H1 (cell line): ENCODE measurements at regions not wholly inside any gene's neighbourhood (a gene's known extent, or its start where the extent isn't known, plus 50 kb on each side); places are given as distances from the start of the nearest gene placed in this dataset.

Experiments used
- CTCF ChIA-PET: fragments of 300-600 bp; sonication (Branson Sonifier 250); formaldehyde crosslinking; loops from one replicate; lab custom pipeline; 2021; ENCODE audit not compliant: partially characterized antibody; lab: Charles Lee
- POLR2A ChIA-PET: fragments of 300-600 bp; sonication (Branson Sonifier 250); formaldehyde crosslinking; loops from one replicate; lab custom pipeline; 2021; ENCODE audit warnings: inconsistent platforms; ENCODE audit not compliant: partially characterized antibody; lab: Charles Lee
- DNase-seq, 2 experiments: peaks; one replicate each; pipeline versions ENCODE4 v3.0.0 to v3.0.0-alpha.2; 2010 to 2022; ENCODE audit warnings: low spot score in 2 of 2, low read depth in 1 of 2, mixed read lengths in 1 of 2
- FAIRE-seq: peaks from 2 replicates; lab custom pipeline; 2011; peaks lifted over from hg19 to GRCh38; lab: Jason Lieb, UNC
- H2AFZ ChIP-seq: 2 replicates; pipeline ENCODE4 v1.8.1; 2012; ENCODE audit warnings: low read length, inconsistent platforms
- H2AK5ac ChIP-seq: 2 replicates; pipeline ENCODE4 v1.6.1; 2013; ENCODE audit warnings: low read depth, low read length
- H2BK120ac ChIP-seq: replicated peaks from 2 replicates; pipeline ENCODE3; 2013; ENCODE audit warnings: low read depth, low read length, inconsistent platforms
- H2BK12ac ChIP-seq: 2 replicates; pipeline ENCODE4 v1.6.1; 2013; ENCODE audit warnings: low read depth, low read length
- H2BK15ac ChIP-seq: 2 replicates; pipeline ENCODE4 v1.6.1; 2013; ENCODE audit warnings: low read length
- H2BK20ac ChIP-seq: 2 replicates; pipeline ENCODE4 v1.6.1; 2013; ENCODE audit warnings: low read length
- H2BK5ac ChIP-seq: 2 replicates; pipeline ENCODE4 v1.6.1; 2013; ENCODE audit warnings: low read depth, low read length
- H3K14ac ChIP-seq: 2 replicates; pipeline ENCODE4 v1.6.1; 2013; ENCODE audit warnings: inconsistent platforms; ENCODE audit not compliant: insufficient read length
- H3K18ac ChIP-seq: 2 replicates; pipeline ENCODE4 v1.6.1; 2013; ENCODE audit warnings: low read length; ENCODE audit errors: extremely low read depth
- H3K23ac ChIP-seq: 2 replicates; pipeline ENCODE4 v1.6.1; 2013; ENCODE audit warnings: inconsistent platforms; ENCODE audit not compliant: insufficient read length
- H3K23me2 ChIP-seq: 2 replicates; pipeline ENCODE4 v1.6.1; 2013; ENCODE audit warnings: low read depth, low read length
- H3K27ac ChIP-seq: 2 replicates; pipeline ENCODE4 v1.6.1; 2011; ENCODE audit warnings: low read depth, low read length, inconsistent platforms
- H3K27me3 ChIP-seq, 4 experiments: replicated peaks in 1 of 4; 1 replicate in 1 of 4; 2 replicates in 3 of 4; pipeline versions ENCODE4 v1.6.1 to v1.8.1; 2011 to 2013; ENCODE audit warnings: low read length in 3 of 4, mild to moderate bottlenecking in 3 of 4, inconsistent platforms in 2 of 4, mixed read lengths in 2 of 4, moderate library complexity in 1 of 4; ENCODE audit not compliant: control insufficient read depth in 3 of 4, insufficient read depth in 3 of 4; ENCODE audit errors: extremely low read depth in 1 of 4
- H3K36me3 ChIP-seq, 4 experiments: 2 replicates each; pipeline versions ENCODE4 v1.6.1 to v1.8.1; 2011 to 2013; ENCODE audit warnings: mild to moderate bottlenecking in 4 of 4, low read length in 3 of 4, moderate library complexity in 2 of 4, control low read depth in 1 of 4, inconsistent platforms in 1 of 4; ENCODE audit not compliant: insufficient read depth in 4 of 4, control insufficient read depth in 2 of 4
- H3K4ac ChIP-seq: replicated peaks from 2 replicates; pipeline ENCODE3; 2013; ENCODE audit warnings: low read length, low read depth, mixed read lengths, inconsistent platforms; ENCODE audit not compliant: insufficient read length
- H3K4me1 ChIP-seq, 4 experiments: replicated peaks in 1 of 4; 1 replicate in 1 of 4; 2 replicates in 3 of 4; pipeline versions ENCODE4 v1.6.1 to v1.8.1; 2011 to 2013; ENCODE audit warnings: low read length in 3 of 4, inconsistent platforms in 2 of 4, mixed read lengths in 1 of 4; ENCODE audit not compliant: insufficient read depth in 4 of 4, control insufficient read depth in 3 of 4
- H3K4me2 ChIP-seq, 2 experiments: 2 replicates each; pipeline versions ENCODE4 v1.6.1 to v1.8.1; 2011 to 2013; ENCODE audit warnings: low read depth in 2 of 2, low read length in 2 of 2, control low read depth in 1 of 2, inconsistent platforms in 1 of 2, mild to moderate bottlenecking in 1 of 2; ENCODE audit not compliant: insufficient read depth in 1 of 2
- H3K4me3 ChIP-seq, 4 experiments: fragments of 200-600, 300-600 bp in 1 of 4; sonication (generic), shearing (Covaris generic), sonication (Bioruptor Twin) in 1 of 4; 2 replicates each; pipeline versions ENCODE4 v1.5.1 to v1.8.1; 2011 to 2016; ENCODE audit warnings: low read length in 4 of 4, low read depth in 3 of 4, control low read depth in 2 of 4, inconsistent platforms in 2 of 4, mild to moderate bottlenecking in 2 of 4, mixed read lengths in 1 of 4, moderate library complexity in 1 of 4; ENCODE audit not compliant: insufficient read depth in 2 of 4; ENCODE audit errors: extremely low read depth in 1 of 4
- H3K56ac ChIP-seq: replicated peaks from 2 replicates; pipeline ENCODE3; 2013; ENCODE audit warnings: low read depth, mild to moderate bottlenecking, mixed read lengths, low read length, inconsistent platforms; ENCODE audit not compliant: insufficient read length
- H3K79me1 ChIP-seq: 2 replicates; pipeline ENCODE4 v1.6.1; 2013; ENCODE audit warnings: low read depth, low read length, control low read depth
- H3K79me2 ChIP-seq, 2 experiments: 2 replicates each; pipeline versions ENCODE4 v1.6.1 to v1.8.1; 2012 to 2013; ENCODE audit warnings: low read length in 2 of 2, mild to moderate bottlenecking in 2 of 2, inconsistent platforms in 1 of 2; ENCODE audit not compliant: insufficient read depth in 2 of 2, control insufficient read depth in 1 of 2
- H3K9ac ChIP-seq, 4 experiments: replicated peaks in 1 of 4; 1 replicate in 1 of 4; 2 replicates in 3 of 4; pipeline versions ENCODE4 v1.6.1 to v1.8.1; 2011 to 2013; ENCODE audit warnings: low read depth in 3 of 4, low read length in 3 of 4, control low read depth in 2 of 4, mild to moderate bottlenecking in 2 of 4, moderate library complexity in 2 of 4, inconsistent platforms in 1 of 4; ENCODE audit errors: extremely low read depth in 1 of 4
- H3K9me3 ChIP-seq, 2 experiments: 2 replicates each; pipeline versions ENCODE4 v1.6.1 to v1.8.1; 2012 to 2013; ENCODE audit warnings: mild to moderate bottlenecking in 2 of 2, moderate library complexity in 2 of 2, control low read depth in 1 of 2, inconsistent platforms in 1 of 2, low read depth in 1 of 2, low read length in 1 of 2, mixed read lengths in 1 of 2; ENCODE audit not compliant: insufficient read depth in 2 of 2
- H4K20me1 ChIP-seq, 2 experiments: replicated peaks in 1 of 2; 2 replicates each; pipeline versions ENCODE3 to v1.8.1; 2011 to 2013; ENCODE audit warnings: inconsistent platforms in 2 of 2, low read length in 2 of 2, mild to moderate bottlenecking in 1 of 2; ENCODE audit not compliant: insufficient read depth in 2 of 2, control insufficient read depth in 1 of 2
- H4K5ac ChIP-seq: 2 replicates; pipeline ENCODE4 v1.6.1; 2013; ENCODE audit warnings: low read length, low read depth, mixed read lengths, inconsistent platforms; ENCODE audit not compliant: insufficient read length
- H4K8ac ChIP-seq: 2 replicates; pipeline ENCODE4 v1.8.0; 2013; ENCODE audit warnings: mild to moderate bottlenecking, moderate library complexity, low read length, inconsistent platforms; ENCODE audit not compliant: insufficient read depth; ENCODE audit errors: extremely low read depth
- H4K91ac ChIP-seq: replicated peaks from 2 replicates; pipeline ENCODE3; 2013; ENCODE audit warnings: low read length, mixed read lengths, inconsistent platforms; ENCODE audit not compliant: insufficient read length
- CHD7 ChIP-seq: fragments of 300-600 bp; sonication (generic); IDR thresholded peaks from 2 replicates; pipeline ENCODE4 v1.7.1; 2012; ENCODE audit warnings: low read length, moderate library complexity, mild to moderate bottlenecking, inconsistent platforms; ENCODE audit not compliant: insufficient replicate concordance
- WGBS, 2 experiments: shearing (Covaris generic) in 1 of 2; methylation state at CpG; one replicate each; pipeline versions ENCODE4 v1.1.6 to v1.1.7; 2013 to 2015; ENCODE audit warnings: low lambda C conversion rate in 2 of 2, mixed read lengths in 2 of 2, inconsistent platforms in 1 of 2, low coverage in 1 of 2, missing lambda C conversion rate in 1 of 2; ENCODE audit not compliant: insufficient replicate concordance in 2 of 2, insufficient coverage in 1 of 2, insufficient read length in 1 of 2; ENCODE audit errors: extremely low coverage in 1 of 2, missing lambda C conversion rate in 1 of 2; 5-methylcytosine and 5-hydroxymethylcytosine counted together

- no peak overlapping the region for H2BK12ac ChIP-seq
- no peak overlapping the region for H2BK5ac ChIP-seq
- no peak overlapping the region for H2BK15ac ChIP-seq
- no peak overlapping the region for H2AK5ac ChIP-seq
- H3K27ac ChIP-seq = no peak overlapping the region
- H4K20me1 ChIP-seq = no peaks in the 10 kb centered on the region
- no peak overlapping the region for H2BK20ac ChIP-seq
- no peaks in the 10 kb centered on the region for H3K27me3 ChIP-seq
- no peak overlapping the region for H4K5ac ChIP-seq
- FAIRE-seq (no peak), DNase-seq (no peak)
- no peak overlapping the region for H3K4me2 ChIP-seq
- H3K9me3 ChIP-seq = peaks cover 0 to 2% of the 10 kb centered on the region in 2 experiments; a peak in 1 of 4 replicates
- H3K18ac ChIP-seq = no peak overlapping the region
- ChIA-PET CTCF (no interaction called here), POLR2A (no interaction called here)
- H3K4me3 ChIP-seq = no peak overlapping the region
- H2BK120ac ChIP-seq = no peak overlapping the region
- no peaks in the 10 kb centered on the region for H3K36me3 ChIP-seq
- H3K9ac ChIP-seq = no peak overlapping the region
- no peaks in the 10 kb centered on the region for H3K4me1 ChIP-seq
- H3K79me1 ChIP-seq = no peaks in the 10 kb centered on the region
- H2AFZ ChIP-seq = 0 out of 2 replicates have a peak overlapping the region, but pooled peaks have one; percentile 22
- H3K79me2 ChIP-seq = no peaks in the 10 kb centered on the region
- no peaks in the 10 kb centered on the region for H3K23me2 ChIP-seq
- 95% methylated on average over 5 of the region's 5 CpGs; no CpG with 5 or more reads in 1 of the 2 experiments for WGBS, 2 experiments
- no peak overlapping the region for H4K8ac ChIP-seq
- no peak overlapping the region for H3K23ac ChIP-seq
- no peak overlapping the region for H3K14ac ChIP-seq
- no peak overlapping the region for H3K4ac ChIP-seq
- no peak overlapping the region for H3K56ac ChIP-seq
- no peak overlapping the region for H4K91ac ChIP-seq
- no peak for TF ChIP-seq CHD7
Observed at GRCh38 chr11:26102325-26102724, 229.6 kb upstream of the ANO3 start.
